ENCODE measurements at regions not wholly inside any gene's neighbourhood (a gene's known extent, or its start where the extent isn't known, plus 50 kb on each side); places are given as distances from the start of the nearest gene placed in this dataset.

DNA sequence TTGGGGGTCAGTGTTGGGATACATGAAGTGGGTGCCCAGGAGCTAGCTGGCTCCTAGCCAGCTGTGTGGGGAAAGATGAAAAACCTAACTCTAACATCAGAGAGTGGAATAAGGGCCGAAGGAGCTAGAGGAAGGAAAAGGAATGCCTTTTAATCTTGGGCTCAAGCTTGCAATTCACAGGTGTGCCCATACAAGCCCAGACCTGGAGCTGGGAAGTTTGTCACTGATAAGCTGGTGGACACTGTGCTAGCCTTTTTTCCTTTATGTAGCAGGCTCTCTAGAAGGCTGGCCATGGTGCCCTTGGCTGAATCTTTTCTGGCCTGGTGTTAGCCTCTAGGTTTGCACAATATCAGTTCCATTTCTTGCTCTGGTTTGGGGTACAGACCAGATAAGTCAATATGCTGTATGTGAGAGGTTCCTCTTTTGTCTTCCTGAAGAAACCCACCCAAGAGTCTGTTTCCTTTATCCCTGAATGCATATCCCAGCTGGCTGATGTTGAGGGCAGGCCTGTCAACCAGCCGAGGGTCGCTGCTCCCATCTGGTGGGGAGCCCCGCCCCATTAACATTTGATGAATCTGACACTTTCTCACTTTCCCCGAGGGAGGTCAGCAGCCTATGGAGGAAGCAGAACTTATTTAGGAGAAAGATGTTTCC lies 92.4 kb upstream of the CXCL14 start:
- no peak overlapping the region for H3K4me3 ChIP-seq (ENCODE audit: low read depth, low read length)

DNA sequence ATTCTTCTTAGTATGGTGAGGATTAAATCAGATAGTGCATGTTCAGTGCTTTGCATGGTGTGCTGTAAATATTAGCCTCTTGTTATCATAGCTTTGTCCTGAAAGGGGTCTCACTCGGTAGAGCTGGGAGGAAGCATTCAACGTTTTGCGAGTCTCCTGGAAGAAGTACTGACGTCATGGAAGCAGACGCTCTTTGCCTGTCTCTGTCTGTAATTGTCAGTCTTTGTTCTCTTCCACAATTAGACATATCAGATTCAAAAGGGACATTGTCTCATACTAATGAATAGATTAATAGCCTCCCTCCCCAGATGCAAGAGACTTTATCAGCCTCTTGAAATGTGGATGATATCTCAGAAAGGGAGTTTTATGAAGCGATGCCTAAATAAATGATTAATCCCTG lies 91.8 kb upstream of the CXCL14 start:
- no peak for TF ChIP-seq CTCF (IDR thresholded peaks at IDR 0.05; ENCODE audit: insufficient read depth, low read length)
- DNase-seq (ENCODE audit: low read depth), result no peak
- no peak overlapping the region for H3K4me3 ChIP-seq (ENCODE audit: low read depth, low read length)

More for the DNA sequence above, 92.4 kb upstream of the CXCL14 start:
- no peak for DNase-seq (ENCODE audit: low read depth)
- no peak for TF ChIP-seq CTCF (IDR thresholded peaks at IDR 0.05; ENCODE audit: insufficient read depth, low read length)

DNA sequence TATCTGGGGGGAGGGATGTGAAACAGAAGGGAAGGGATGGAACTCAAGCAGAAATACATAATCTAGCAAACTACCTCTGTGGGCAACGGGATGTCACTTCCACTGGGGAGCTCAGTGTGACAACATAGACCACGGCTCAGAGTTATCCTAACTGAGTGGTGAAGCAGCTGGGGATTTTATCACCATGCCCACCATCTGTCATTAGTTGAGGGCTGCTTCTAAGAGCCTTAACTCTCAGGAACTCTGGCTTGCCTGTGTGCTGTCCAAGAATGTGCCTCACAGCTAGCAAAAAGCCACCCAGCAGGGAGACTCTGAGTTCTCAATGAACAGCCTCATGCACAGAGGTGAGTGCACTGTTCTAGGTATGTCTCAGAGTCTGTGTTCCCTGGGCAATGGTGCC lies 90.6 kb upstream of the CXCL14 start:
- DNase-seq (ENCODE audit: low read depth), result no peak
- TF ChIP-seq CTCF (IDR thresholded peaks at IDR 0.05; ENCODE audit: insufficient read depth, low read length), result no peak
- H3K4me3 ChIP-seq (ENCODE audit: low read depth, low read length), result no peak overlapping the region

GRCh38 chr5:135667673-135668072 lies 88.9 kb upstream of the CXCL14 start:
- TF ChIP-seq CTCF (IDR thresholded peaks at IDR 0.05; ENCODE audit: insufficient read depth, low read length), result no peak
- no peak overlapping the region for H3K4me3 ChIP-seq (ENCODE audit: low read depth, low read length)
- DNase-seq (ENCODE audit: low read depth), result no peak

DNA sequence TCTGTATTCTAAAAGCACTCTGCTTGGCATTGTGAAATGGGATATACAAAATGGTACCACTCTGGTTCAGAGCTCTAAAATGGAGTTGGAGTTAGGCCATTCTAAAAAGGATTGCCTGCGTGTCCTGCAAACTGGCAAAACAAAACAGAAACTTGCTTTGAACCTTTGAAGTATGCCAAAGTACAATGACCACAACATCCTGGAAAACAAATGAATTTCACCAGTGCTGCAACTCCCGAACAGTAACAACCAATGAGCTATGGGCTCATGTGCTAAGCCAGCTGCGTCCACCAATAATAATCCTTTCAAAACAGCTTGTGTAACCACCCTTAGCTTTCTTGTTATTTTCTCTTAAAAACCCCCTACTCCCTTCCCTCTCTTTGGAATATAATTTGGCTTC lies 88.4 kb upstream of the CXCL14 start:
- TF ChIP-seq CTCF (IDR thresholded peaks at IDR 0.05; ENCODE audit: insufficient read depth, low read length), result no peak
- no peak overlapping the region for H3K4me3 ChIP-seq (ENCODE audit: low read depth, low read length)
- no peak for DNase-seq (ENCODE audit: low read depth)

GRCh38 chr5:135662683-135663082 lies 83.9 kb upstream of the CXCL14 start:
- no peak overlapping the region for H3K4me3 ChIP-seq (ENCODE audit: low read depth, low read length)
- no peak for DNase-seq (ENCODE audit: low read depth)
- TF ChIP-seq CTCF (IDR thresholded peaks at IDR 0.05; ENCODE audit: insufficient read depth, low read length), result no peak

GRCh38 chr5:135662061-135662481 lies 83.3 kb upstream of the CXCL14 start:
- H3K4me3 ChIP-seq (ENCODE audit: low read depth, low read length), result no peak overlapping the region
- TF ChIP-seq CTCF (IDR thresholded peaks at IDR 0.05; ENCODE audit: insufficient read depth, low read length), result no peak
- no peak for DNase-seq (ENCODE audit: low read depth)
